Caco-2 (cell line): ENCODE measurements at regions not wholly inside any gene's neighbourhood (a gene's known extent, or its start where the extent isn't known, plus 50 kb on each side); places are given as distances from the start of the nearest gene placed in this dataset.

Experiments
- BruUV-seq: library from RNA; stranded (reverse); fragments of 400-500 nt; replicated peaks from 2 replicates; lab custom pipeline; 2021; lab: Mats Ljungman, UMichigan
- CTCF ChIA-PET: fragments of 300-600 bp; sonication (Branson Sonifier 250); formaldehyde crosslinking; loops from one replicate; lab custom pipeline; 2022; ENCODE audit warnings: antibody characterized with exemption; lab: Charles Lee
- POLR2A ChIA-PET: fragments of 300-600 bp; sonication (Branson Sonifier 250); formaldehyde crosslinking; loops from one replicate; lab custom pipeline; 2022; ENCODE audit warnings: antibody characterized with exemption; lab: Charles Lee
- DNase-seq, 2 experiments: peaks; one replicate each; pipeline versions ENCODE4 v3.0.0 to v3.0.0-alpha.2; 2020 to 2022
- H3K27me3 ChIP-seq: replicated peaks from 2 replicates; pipeline ENCODE4 v1.6.0; 2011; ENCODE audit warnings: low read length; ENCODE audit not compliant: control insufficient read depth, insufficient read depth
- H3K36me3 ChIP-seq: 2 replicates; pipeline ENCODE4 v1.5.1; 2011; ENCODE audit warnings: low read length; ENCODE audit not compliant: control insufficient read depth, insufficient read depth
- H3K4me1 ChIP-seq: fragments of 250-450 bp; sonication (Bioruptor Pico); 2 replicates; pipeline ENCODE4 v1.5.1; 2020; ENCODE audit warnings: mild to moderate bottlenecking
- H3K4me3 ChIP-seq: 2 replicates; pipeline ENCODE4 v1.5.1; 2011; ENCODE audit warnings: low read depth, mild to moderate bottlenecking, control low read depth, low read length
- H3K9me3 ChIP-seq: fragments of 250-450 bp; sonication (Bioruptor Pico); 2 replicates; pipeline ENCODE4 v1.5.1; 2020; ENCODE audit warnings: mild to moderate bottlenecking, moderate library complexity
- H3K27ac Mint-ChIP-seq: one replicate; pipeline ENCODE4 v1.8.0; 2022; ENCODE audit warnings: mixed read lengths; ENCODE audit not compliant: unreplicated experiment
- H3K27me3 Mint-ChIP-seq: one replicate; pipeline ENCODE4 v1.8.0; 2022; ENCODE audit warnings: mixed read lengths; ENCODE audit not compliant: insufficient read depth, unreplicated experiment
- H3K36me3 Mint-ChIP-seq: one replicate; pipeline ENCODE4 v1.8.0; 2022; ENCODE audit warnings: mild to moderate bottlenecking, mixed read lengths; ENCODE audit not compliant: insufficient read depth, unreplicated experiment
- H3K4me1 Mint-ChIP-seq: one replicate; pipeline ENCODE4 v1.8.0; 2022; ENCODE audit warnings: low read depth, mixed read lengths; ENCODE audit not compliant: unreplicated experiment
- H3K4me3 Mint-ChIP-seq: one replicate; pipeline ENCODE4 v1.8.0; 2022; ENCODE audit warnings: mild to moderate bottlenecking, moderate library complexity, mixed read lengths; ENCODE audit not compliant: unreplicated experiment
- H3K9me3 Mint-ChIP-seq: one replicate; pipeline ENCODE4 v1.8.0; 2022; ENCODE audit warnings: mixed read lengths; ENCODE audit not compliant: unreplicated experiment
- intact Hi-C: fragments of 100-400 bp; cut with micrococcal nuclease; formaldehyde crosslinking; loops from one replicate; pipeline ENCODE4 v1.10.0; 2022; ENCODE audit not compliant: unreplicated experiment
- TF ChIP-seq, protein P1 (sequence below), 2 experiments: fragments of 200-600 bp in 1 of 2; IDR thresholded peaks; 1 replicate in 1 of 2; 2 replicates in 1 of 2; pipeline versions ENCODE4 v1.5.1 to v1.8.0; 2011 to 2022; ENCODE audit warnings: antibody characterized with exemption in 1 of 2, control low read depth in 1 of 2, inconsistent platforms in 1 of 2, low read depth in 1 of 2, low read length in 1 of 2, mild to moderate bottlenecking in 1 of 2, moderate library complexity in 1 of 2; ENCODE audit not compliant: insufficient read depth in 1 of 2, severe bottlenecking in 1 of 2, unreplicated experiment in 1 of 2

DNA sequence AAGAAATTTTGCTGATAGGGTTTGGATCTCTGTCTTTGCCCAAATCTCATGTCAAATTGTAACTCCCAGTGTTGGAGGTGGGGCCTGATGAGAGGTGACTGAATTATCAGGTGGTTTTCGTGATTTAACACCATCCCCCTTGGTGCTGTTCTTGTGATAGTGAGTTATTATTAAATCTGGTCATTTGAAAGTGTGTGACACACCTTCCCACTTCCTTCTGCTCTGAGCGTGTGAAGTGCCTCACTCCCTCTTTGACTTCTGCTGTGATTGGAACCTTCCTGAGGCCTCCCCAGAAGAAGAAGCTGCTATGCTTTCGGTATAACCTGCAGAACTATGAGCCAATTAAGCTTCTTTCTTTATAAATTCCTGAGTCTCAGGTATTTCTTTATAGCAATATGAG is 632.0 kb downstream of the SLITRK5 start:
- Histone ChIP-seq H3K4me1 (no peaks in the 10 kb centered on the region), H3K9me3 (no peaks in the 10 kb centered on the region), H3K4me3 (no peak overlapping the region), H3K27me3 (no peaks in the 10 kb centered on the region), H3K36me3 (no peaks in the 10 kb centered on the region)
- no peak for DNase-seq
- ChIA-PET CTCF (no interaction called here), POLR2A (no interaction called here)
- Mint-ChIP-seq H3K9me3 (peaks cover 20% of the 10 kb centered on the region), H3K27me3 (no peaks in the 10 kb centered on the region), H3K36me3 (no peaks in the 10 kb centered on the region), H3K4me3 (no peak overlapping the region), H3K27ac (no peak overlapping the region), H3K4me1 (no peaks in the 10 kb centered on the region)
- TF ChIP-seq, protein P1, sequence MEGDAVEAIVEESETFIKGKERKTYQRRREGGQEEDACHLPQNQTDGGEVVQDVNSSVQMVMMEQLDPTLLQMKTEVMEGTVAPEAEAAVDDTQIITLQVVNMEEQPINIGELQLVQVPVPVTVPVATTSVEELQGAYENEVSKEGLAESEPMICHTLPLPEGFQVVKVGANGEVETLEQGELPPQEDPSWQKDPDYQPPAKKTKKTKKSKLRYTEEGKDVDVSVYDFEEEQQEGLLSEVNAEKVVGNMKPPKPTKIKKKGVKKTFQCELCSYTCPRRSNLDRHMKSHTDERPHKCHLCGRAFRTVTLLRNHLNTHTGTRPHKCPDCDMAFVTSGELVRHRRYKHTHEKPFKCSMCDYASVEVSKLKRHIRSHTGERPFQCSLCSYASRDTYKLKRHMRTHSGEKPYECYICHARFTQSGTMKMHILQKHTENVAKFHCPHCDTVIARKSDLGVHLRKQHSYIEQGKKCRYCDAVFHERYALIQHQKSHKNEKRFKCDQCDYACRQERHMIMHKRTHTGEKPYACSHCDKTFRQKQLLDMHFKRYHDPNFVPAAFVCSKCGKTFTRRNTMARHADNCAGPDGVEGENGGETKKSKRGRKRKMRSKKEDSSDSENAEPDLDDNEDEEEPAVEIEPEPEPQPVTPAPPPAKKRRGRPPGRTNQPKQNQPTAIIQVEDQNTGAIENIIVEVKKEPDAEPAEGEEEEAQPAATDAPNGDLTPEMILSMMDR (IDR thresholded peaks at IDR 0.05; ENCODE audit: insufficient read depth in 1 of 2, low read depth in 1 of 2, low read length in 1 of 2, severe bottlenecking in 1 of 2, unreplicated experiment in 1 of 2) = no peak
- BruUV-seq = no TSS peak
- intact Hi-C loops = no loop called here

DNA sequence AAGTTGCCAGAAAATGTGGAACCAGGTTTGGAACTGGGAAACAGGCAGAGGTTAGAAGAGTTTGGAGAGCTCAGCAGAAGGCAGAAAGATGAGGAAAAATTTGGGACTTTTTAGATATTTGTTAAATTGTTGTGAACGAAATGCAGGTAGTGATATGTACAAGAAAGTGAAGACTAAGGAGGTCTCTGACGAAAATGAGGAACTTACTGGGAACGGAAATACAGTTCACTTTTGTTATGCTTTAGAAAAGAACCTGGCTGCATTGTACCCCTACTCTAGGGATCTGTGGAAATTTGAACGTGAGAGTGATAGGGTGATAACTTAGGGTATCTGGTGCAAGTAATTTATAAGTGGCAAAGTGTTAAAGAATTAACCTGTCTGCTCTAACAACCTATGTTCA is 632.4 kb downstream of the SLITRK5 start:
- no peaks in the 10 kb centered on the region for H3K4me1 ChIP-seq
- BruUV-seq = no TSS peak

GRCh38 chr13:88314496-88314895 is 643.3 kb downstream of the SLITRK5 start:
- Histone ChIP-seq H3K9me3 (no peaks in the 10 kb centered on the region; the same call in 1 of the 2 replicates), H3K4me3 (no peak overlapping the region), H3K27me3 (no peaks in the 10 kb centered on the region), H3K4me1 (no peaks in the 10 kb centered on the region), H3K36me3 (no peaks in the 10 kb centered on the region)
- POLR2A ChIA-PET = no interaction called here
- no peaks in the 10 kb centered on the region for H3K9me3 Mint-ChIP-seq
- BruUV-seq = no TSS peak
- no peaks in the 10 kb centered on the region for H3K27me3 Mint-ChIP-seq
- H3K4me3 Mint-ChIP-seq = no peak overlapping the region
- H3K36me3 Mint-ChIP-seq = no peaks in the 10 kb centered on the region
- no peak for DNase-seq
- CTCF ChIA-PET = no interaction called here
- H3K4me1 Mint-ChIP-seq = no peaks in the 10 kb centered on the region
- intact Hi-C loops = no loop called here
- H3K27ac Mint-ChIP-seq = no peak overlapping the region
- TF ChIP-seq, protein P1 (IDR thresholded peaks at IDR 0.05; ENCODE audit: insufficient read depth in 1 of 2, low read depth in 1 of 2, low read length in 1 of 2, severe bottlenecking in 1 of 2, unreplicated experiment in 1 of 2) = no peak

More for the DNA sequence above, 632.4 kb downstream of the SLITRK5 start:
- Histone ChIP-seq H3K36me3 (no peaks in the 10 kb centered on the region), H3K9me3 (no peaks in the 10 kb centered on the region), H3K27me3 (no peaks in the 10 kb centered on the region), H3K4me3 (no peak overlapping the region)
- Mint-ChIP-seq H3K4me1 (no peaks in the 10 kb centered on the region), H3K36me3 (no peaks in the 10 kb centered on the region), H3K27me3 (no peaks in the 10 kb centered on the region), H3K27ac (no peak overlapping the region), H3K4me3 (no peak overlapping the region), H3K9me3 (peaks cover 20% of the 10 kb centered on the region)
- ChIA-PET CTCF (no interaction called here), POLR2A (no interaction called here)
- intact Hi-C loops = no loop called here
- no peak for DNase-seq
- TF ChIP-seq, protein P1 (IDR thresholded peaks at IDR 0.05; ENCODE audit: insufficient read depth in 1 of 2, low read depth in 1 of 2, low read length in 1 of 2, severe bottlenecking in 1 of 2, unreplicated experiment in 1 of 2) = no peak
